GM23338 (cell line): ENCODE measurements at regions not wholly inside any gene's neighbourhood (a gene's known extent, or its start where the extent isn't known, plus 50 kb on each side); places are given as distances from the start of the nearest gene placed in this dataset.
"Not testable (repeated sequence)": the region's sequence is repeated elsewhere in the genome, so short reads cannot be mapped to it uniquely, and the experiment has no call there.

Source experiments
- ATAC-seq: fragments of 200-7000 bp; cut with Tn5 transposase; 3 replicates; pipeline ENCODE4 v1.9.1; 2020
- DNase-seq: peaks from one replicate; pipeline ENCODE4 v3.0.0-alpha.2; 2015; ENCODE audit warnings: low spot score
- H2AFZ ChIP-seq: fragments of 200-600 bp; sonication (generic); 2 replicates; pipeline ENCODE4 v1.8.0; 2016; ENCODE audit warnings: antibody characterized with exemption, mild to moderate bottlenecking, moderate library complexity
- H3F3A ChIP-seq: fragments of 200-600 bp; sonication (generic); replicated peaks from 2 replicates; pipeline ENCODE4 v1.8.0; 2017; ENCODE audit warnings: antibody characterized with exemption, mixed run types, low read depth
- H3K27ac ChIP-seq: fragments of 200-600 bp; sonication (generic); 2 replicates; pipeline ENCODE4 v1.6.1; 2016; ENCODE audit warnings: low read depth
- H3K27me3 ChIP-seq: fragments of 200-600 bp; sonication (generic); 2 replicates; pipeline ENCODE4 v1.8.0; 2016; ENCODE audit warnings: mild to moderate bottlenecking, mixed run types, moderate library complexity; ENCODE audit not compliant: insufficient read depth
- H3K36me3 ChIP-seq: fragments of 200-600 bp; sonication (generic); 2 replicates; pipeline ENCODE4 v1.8.0; 2016; ENCODE audit warnings: mild to moderate bottlenecking; ENCODE audit not compliant: insufficient read depth
- H3K4me1 ChIP-seq: fragments of 200-600 bp; sonication (generic); 2 replicates; pipeline ENCODE4 v1.8.0; 2016; ENCODE audit warnings: mild to moderate bottlenecking, moderate library complexity; ENCODE audit not compliant: insufficient read depth
- H3K4me2 ChIP-seq: fragments of 200-600 bp; sonication (generic); 2 replicates; pipeline ENCODE4 v1.7.1; 2017; ENCODE audit warnings: mixed run types
- H3K4me3 ChIP-seq: fragments of 200-600 bp; sonication (generic); 2 replicates; pipeline ENCODE4 v1.6.1; 2016; ENCODE audit warnings: mixed run types
- H3K79me2 ChIP-seq: fragments of 200-600 bp; sonication (generic); replicated peaks from 2 replicates; pipeline ENCODE4 v1.8.0; 2017; ENCODE audit warnings: mild to moderate bottlenecking; ENCODE audit not compliant: insufficient read depth
- H3K9me2 ChIP-seq: fragments of 200-600 bp; sonication (generic); 2 replicates; pipeline ENCODE4 v1.8.0; 2017; ENCODE audit not compliant: insufficient read depth
- H4K20me1 ChIP-seq: fragments of 200-600 bp; sonication (generic); replicated peaks from 2 replicates; pipeline ENCODE4 v1.8.0; 2017; ENCODE audit warnings: mild to moderate bottlenecking; ENCODE audit not compliant: insufficient read depth
- H3K27ac Mint-ChIP-seq: 2 replicates; pipeline ENCODE4 v1.8.0; 2020; ENCODE audit warnings: inconsistent platforms, mild to moderate bottlenecking, moderate library complexity, mixed read lengths
- H3K27me3 Mint-ChIP-seq: 3 replicates; pipeline ENCODE4 v1.8.0; 2022; ENCODE audit warnings: low read depth, mild to moderate bottlenecking, moderate library complexity, mixed read lengths, inconsistent platforms; ENCODE audit not compliant: insufficient read depth, poor library complexity
- H3K36me3 Mint-ChIP-seq: 3 replicates; pipeline ENCODE4 v1.8.0; 2021; ENCODE audit warnings: low read depth, mild to moderate bottlenecking, inconsistent platforms, moderate library complexity, mixed read lengths
- H3K4me1 Mint-ChIP-seq: 3 replicates; pipeline ENCODE4 v1.8.0; 2020; ENCODE audit warnings: mild to moderate bottlenecking, inconsistent platforms, mixed read lengths
- H3K4me3 Mint-ChIP-seq: 3 replicates; pipeline ENCODE4 v1.8.0; 2021; ENCODE audit warnings: moderate library complexity, mild to moderate bottlenecking, inconsistent platforms, mixed read lengths
- H3K9me3 Mint-ChIP-seq: 3 replicates; pipeline ENCODE4 v1.8.0; 2020; ENCODE audit warnings: moderate library complexity, mild to moderate bottlenecking, inconsistent platforms, mixed read lengths
- CREB1 ChIP-seq: fragments of 250-450 bp; sonication (Bioruptor Pico); IDR thresholded peaks from 2 replicates; pipeline ENCODE4 v1.5.0; 2020; ENCODE audit warnings: low read depth, mild to moderate bottlenecking, moderate library complexity
- ETS1 ChIP-seq: IDR thresholded peaks from 2 replicates; pipeline ENCODE4 v1.6.1; 2016; ENCODE audit warnings: antibody characterized with exemption
- EZH2 ChIP-seq: fragments of 200-600 bp; sonication (generic); IDR thresholded peaks from one replicate; pipeline ENCODE4 v1.8.0; 2017; ENCODE audit warnings: antibody characterized with exemption, mild to moderate bottlenecking, low read depth; ENCODE audit not compliant: unreplicated experiment
- JUNB ChIP-seq: IDR thresholded peaks from one replicate; pipeline ENCODE4 v1.6.1; 2016; ENCODE audit warnings: antibody characterized with exemption; ENCODE audit not compliant: unreplicated experiment
- ZNF331 ChIP-seq: fragments of 250-450 bp; sonication (Bioruptor Pico); IDR thresholded peaks from 2 replicates; pipeline ENCODE4 v1.5.0; 2020; ENCODE audit warnings: low read depth, mild to moderate bottlenecking, moderate library complexity
- ZNF462 ChIP-seq: fragments of 250-450 bp; sonication (Bioruptor Pico); IDR thresholded peaks from 2 replicates; pipeline ENCODE4 v1.5.0; 2020; ENCODE audit warnings: mild to moderate bottlenecking, moderate library complexity
- TF ChIP-seq, protein P1 (sequence below): IDR thresholded peaks from one replicate; pipeline ENCODE4 v1.6.1; 2018; ENCODE audit warnings: antibody characterized with exemption; ENCODE audit not compliant: unreplicated experiment

DNA sequence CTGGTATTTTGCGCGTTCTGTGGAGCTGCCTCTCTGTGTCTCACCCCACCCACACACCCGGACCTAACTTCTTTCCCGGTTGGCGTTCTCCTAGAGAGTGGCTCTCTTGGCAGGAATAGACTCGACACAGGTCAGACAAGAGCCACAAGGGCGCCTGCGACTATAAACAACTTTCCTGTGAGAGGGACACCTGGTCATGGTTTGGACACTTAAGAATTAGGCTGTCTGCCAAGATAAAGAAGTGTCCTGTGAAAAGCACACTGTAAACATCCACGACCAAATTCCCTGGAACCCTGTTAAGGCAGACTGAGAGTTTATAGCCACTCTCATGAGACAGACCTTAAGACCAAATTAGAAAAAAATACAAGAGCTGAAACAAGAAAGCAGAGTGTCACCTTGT, 192.9 kb upstream of the ATP6AP2 start:
- H4K20me1 ChIP-seq, H3K4me2 ChIP-seq, H3K4me3 ChIP-seq, H2AFZ ChIP-seq, H3K9me3 Mint-ChIP-seq, H3K27me3 ChIP-seq, H3K4me3 Mint-ChIP-seq, H3K4me1 ChIP-seq, H3K36me3 Mint-ChIP-seq, H3K4me1 Mint-ChIP-seq, ATAC-seq, H3K27me3 Mint-ChIP-seq, DNase-seq, H3K79me2 ChIP-seq, H3K9me2 ChIP-seq, H3F3A ChIP-seq, H3K27ac ChIP-seq, H3K36me3 ChIP-seq, H3K27ac Mint-ChIP-seq: not testable (repeated sequence)

DNA sequence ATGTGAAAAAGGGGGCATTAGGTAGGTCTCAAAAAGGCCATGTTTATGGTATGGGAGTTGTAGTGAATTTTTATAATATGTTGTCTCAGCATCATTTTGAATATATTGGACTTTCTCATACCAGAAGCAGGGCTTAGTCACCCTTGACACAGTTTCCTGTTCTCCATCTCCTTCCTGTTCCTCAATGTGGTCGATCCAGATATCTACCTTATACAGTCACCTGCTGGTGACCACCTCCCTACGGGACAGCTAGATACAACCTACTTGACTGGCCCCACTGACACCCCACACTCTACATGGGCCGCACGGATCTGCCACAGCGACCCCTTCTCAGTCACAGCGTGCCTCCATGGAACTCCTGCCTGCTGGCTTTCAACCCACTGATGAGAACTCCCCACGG, 193.5 kb upstream of the ATP6AP2 start:
- not testable (repeated sequence) for H3K9me3 Mint-ChIP-seq

GRCh38 chrX:40385682-40386081, 195.1 kb upstream of the ATP6AP2 start:
- Mint-ChIP-seq H3K27ac (no peak overlapping the region), H3K27me3 (no peaks in the 10 kb centered on the region), H3K4me1 (peaks cover 4% of the 10 kb centered on the region; the same call in 2 of the 3 replicates), H3K9me3 (no peaks in the 10 kb centered on the region), H3K4me3 (no peak overlapping the region), H3K36me3 (no peaks in the 10 kb centered on the region)
- H3K9me2 ChIP-seq, result no peaks in the 10 kb centered on the region
- no peaks in the 10 kb centered on the region for H3K36me3 ChIP-seq
- no peak for DNase-seq
- no peaks in the 10 kb centered on the region for H4K20me1 ChIP-seq
- no peak overlapping the region for H3K4me3 ChIP-seq
- no peak overlapping the region for H2AFZ ChIP-seq
- no peaks in the 10 kb centered on the region for H3K79me2 ChIP-seq
- no peaks in the 10 kb centered on the region for H3F3A ChIP-seq
- ATAC-seq, result no peak
- H3K4me2 ChIP-seq, result no peak overlapping the region
- H3K4me1 ChIP-seq, result no peaks in the 10 kb centered on the region
- H3K27me3 ChIP-seq, result no peaks in the 10 kb centered on the region
- H3K27ac ChIP-seq, result no peak overlapping the region
- no peak for TF ChIP-seq EZH2
- TF ChIP-seq, protein P1, sequence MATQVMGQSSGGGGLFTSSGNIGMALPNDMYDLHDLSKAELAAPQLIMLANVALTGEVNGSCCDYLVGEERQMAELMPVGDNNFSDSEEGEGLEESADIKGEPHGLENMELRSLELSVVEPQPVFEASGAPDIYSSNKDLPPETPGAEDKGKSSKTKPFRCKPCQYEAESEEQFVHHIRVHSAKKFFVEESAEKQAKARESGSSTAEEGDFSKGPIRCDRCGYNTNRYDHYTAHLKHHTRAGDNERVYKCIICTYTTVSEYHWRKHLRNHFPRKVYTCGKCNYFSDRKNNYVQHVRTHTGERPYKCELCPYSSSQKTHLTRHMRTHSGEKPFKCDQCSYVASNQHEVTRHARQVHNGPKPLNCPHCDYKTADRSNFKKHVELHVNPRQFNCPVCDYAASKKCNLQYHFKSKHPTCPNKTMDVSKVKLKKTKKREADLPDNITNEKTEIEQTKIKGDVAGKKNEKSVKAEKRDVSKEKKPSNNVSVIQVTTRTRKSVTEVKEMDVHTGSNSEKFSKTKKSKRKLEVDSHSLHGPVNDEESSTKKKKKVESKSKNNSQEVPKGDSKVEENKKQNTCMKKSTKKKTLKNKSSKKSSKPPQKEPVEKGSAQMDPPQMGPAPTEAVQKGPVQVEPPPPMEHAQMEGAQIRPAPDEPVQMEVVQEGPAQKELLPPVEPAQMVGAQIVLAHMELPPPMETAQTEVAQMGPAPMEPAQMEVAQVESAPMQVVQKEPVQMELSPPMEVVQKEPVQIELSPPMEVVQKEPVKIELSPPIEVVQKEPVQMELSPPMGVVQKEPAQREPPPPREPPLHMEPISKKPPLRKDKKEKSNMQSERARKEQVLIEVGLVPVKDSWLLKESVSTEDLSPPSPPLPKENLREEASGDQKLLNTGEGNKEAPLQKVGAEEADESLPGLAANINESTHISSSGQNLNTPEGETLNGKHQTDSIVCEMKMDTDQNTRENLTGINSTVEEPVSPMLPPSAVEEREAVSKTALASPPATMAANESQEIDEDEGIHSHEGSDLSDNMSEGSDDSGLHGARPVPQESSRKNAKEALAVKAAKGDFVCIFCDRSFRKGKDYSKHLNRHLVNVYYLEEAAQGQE, result no peak
- no peak for TF ChIP-seq ZNF331
- no peak for TF ChIP-seq ETS1
- TF ChIP-seq JUNB, result no peak
- no peak for TF ChIP-seq CREB1
- TF ChIP-seq ZNF462 (CRISPR knock-in tag), result no peak

More for the DNA sequence above, 193.5 kb upstream of the ATP6AP2 start:
- H3K4me3 ChIP-seq, DNase-seq, H3K4me2 ChIP-seq, H3K36me3 ChIP-seq, H3K27me3 Mint-ChIP-seq, H3K4me3 Mint-ChIP-seq, H4K20me1 ChIP-seq, H3K27ac ChIP-seq, H3K27ac Mint-ChIP-seq, H3K4me1 ChIP-seq, H2AFZ ChIP-seq, H3K27me3 ChIP-seq, H3K9me2 ChIP-seq, H3K79me2 ChIP-seq, ATAC-seq, H3K36me3 Mint-ChIP-seq, H3K4me1 Mint-ChIP-seq, H3F3A ChIP-seq: not testable (repeated sequence)
